Heart right ventricle (tissue), 16 donors: ENCODE measurements at regions not wholly inside any gene's neighbourhood (a gene's known extent, or its start where the extent isn't known, plus 50 kb on each side); places are given as distances from the start of the nearest gene placed in this dataset.

Source experiments
- ATAC-seq, 8 donors: fragments of 200-7000 bp; cut with Tn5 transposase; one replicate each; pipeline ENCODE4 v1.9.1; 2020; ENCODE audit warnings: mild to moderate bottlenecking in 8 of 8, moderate library complexity in 8 of 8, moderate number of reproducible peaks in 1 of 8
- DNase-seq, 2 donors: peaks; one replicate each; pipeline ENCODE4 v3.0.0-alpha.2; 2020
- H3K27ac ChIP-seq, 10 donors: fragments of 200-600 bp; sonication (generic) in 2 of 10; one replicate each; pipeline versions ENCODE4 v1.5.0 to v1.8.0; 2020 to 2022; ENCODE audit warnings: mild to moderate bottlenecking in 3 of 10
- H3K27me3 ChIP-seq, 7 donors: fragments of 200-600 bp; one replicate each; pipeline ENCODE4 v1.8.0; 2021 to 2022; ENCODE audit warnings: mild to moderate bottlenecking in 2 of 7
- H3K36me3 ChIP-seq, 9 donors: fragments of 200-600 bp; sonication (generic) in 1 of 9; one replicate each; pipeline versions ENCODE4 v1.5.0 to v1.8.0; 2020 to 2022; ENCODE audit warnings: mild to moderate bottlenecking in 2 of 9
- H3K4me1 ChIP-seq, 9 donors: fragments of 200-600 bp; sonication (generic) in 1 of 9; one replicate each; pipeline versions ENCODE4 v1.5.0 to v1.8.0; 2020 to 2022; ENCODE audit warnings: mild to moderate bottlenecking in 4 of 9
- H3K4me3 ChIP-seq, 10 donors: fragments of 200-600 bp; sonication (generic) in 2 of 10; one replicate each; pipeline versions ENCODE4 v1.5.0 to v1.8.0; 2020 to 2022; ENCODE audit warnings: mild to moderate bottlenecking in 7 of 10, moderate library complexity in 2 of 10
- H3K9me3 ChIP-seq, 11 donors: fragments of 200-600 bp in 10 of 11; sonication (generic) in 2 of 11; one replicate each; pipeline versions ENCODE4 v1.5.0 to v1.8.0; 2013 to 2022; ENCODE audit warnings: mild to moderate bottlenecking in 2 of 11, control low read depth in 1 of 11, moderate library complexity in 1 of 11
- WGBS, 2 donors: extraction: QIAGEN DNeasy Blood & Tissue Kit; methylation state at CpG; one replicate each; pipeline ENCODE4 v1.1.7; 2013; ENCODE audit warnings: inconsistent platforms in 1 of 2; 5-methylcytosine and 5-hydroxymethylcytosine counted together
- intact Hi-C, 10 donors: fragments of 100-400 bp; cut with DNase I; formaldehyde crosslinking; loops; one replicate each; pipeline versions ENCODE4 v1.11.1 to v1.14.2; 2022
- TF ChIP-seq, protein P1 (sequence below), 9 donors: fragments of 200-600 bp; sonication (generic) in 2 of 9; IDR thresholded peaks; one replicate each; pipeline versions ENCODE4 v1.5.0 to v1.8.0; 2021 to 2022; ENCODE audit warnings: antibody characterized with exemption in 9 of 9, mild to moderate bottlenecking in 5 of 9, moderate library complexity in 1 of 9
- donor health status: Arrhythmogenic right ventricular cardiomyopathy.
- donor health status: ischemic (EF 13 %, LVEDD 7.1; RV severe dilation, severe dysfunction).
- donor health status: healthy with polysubstance abuse.
- donor health status: DM: no; HTN: yes; CAD: no.
- donor health status: DM: no; HTN: no; CAD: no.
- donor health status: ischemic (EF 25% LVEDD 6.9; RV normal size, moderate dysfunction).
- donor health status: ischemic (EF 25% LVEDD 5.7; RV mildly dilated, moderate dysfunction).
- donor health status: healthy.
- donor health status: DM: yes; HTN: yes; CAD: no.
- donor health status: Ischemic cardiomyopathy.
- donor health status: ischemic (EF 35%, LVEDD 5.7; RV mildly dilated, moderate dysfunction).
- donor health status: nonischemic (EF 11% LVEDD 7.7; RV severe dilation, severe dysfunction).
- donor health status: DM: yes; HTN: yes; CAD: no.
- donor health status: PGD.
- donor health status: ischemic (EF 29% LVEDD 5.4; RV normal size, mild dysfunction).
- donor health status: nonischemic (EF 23%, LVEDD 6.1; RV moderate dilation, normal function).

DNA sequence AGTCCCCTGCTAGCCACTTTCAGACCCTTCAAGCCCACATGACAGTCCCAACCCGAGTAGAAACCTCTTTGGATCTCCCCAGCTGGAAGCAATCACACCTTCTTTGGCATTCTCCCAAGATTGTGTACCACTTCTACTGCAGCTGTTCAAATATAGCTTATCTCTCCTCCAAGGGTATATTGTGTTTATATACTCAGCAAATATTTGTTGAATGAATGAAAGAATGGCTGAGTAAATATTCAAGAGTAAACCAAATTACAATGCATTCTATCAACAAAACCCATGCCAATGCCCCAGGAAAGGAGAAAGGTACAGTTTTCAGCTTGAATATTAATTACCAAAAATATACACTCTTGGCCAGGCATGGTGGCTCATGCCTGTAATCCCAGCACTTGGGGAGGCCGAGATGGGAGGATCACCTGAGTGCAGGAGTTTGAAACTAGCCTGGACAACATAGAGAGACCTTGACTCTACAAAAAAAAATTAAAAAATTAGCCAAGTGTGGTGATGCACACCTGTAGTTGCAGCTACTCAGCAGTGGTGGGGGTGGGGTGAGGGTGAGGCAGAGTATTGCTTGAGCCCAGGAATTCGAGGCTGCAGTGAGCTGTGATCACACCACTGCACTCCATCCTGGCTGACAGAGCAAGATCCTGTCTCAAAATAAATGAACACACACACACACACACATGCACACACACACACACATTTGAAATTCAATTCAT lies 68.5 kb downstream of the NIBAN1 start:
- peaks cover 4 to 91% (median 69%) of the 10 kb centered on the region in 9 donors for H3K4me1 ChIP-seq
- H3K27me3 ChIP-seq = no peaks in the 10 kb centered on the region
- H3K4me3 ChIP-seq = no peak overlapping the region
- TF ChIP-seq, protein P1, sequence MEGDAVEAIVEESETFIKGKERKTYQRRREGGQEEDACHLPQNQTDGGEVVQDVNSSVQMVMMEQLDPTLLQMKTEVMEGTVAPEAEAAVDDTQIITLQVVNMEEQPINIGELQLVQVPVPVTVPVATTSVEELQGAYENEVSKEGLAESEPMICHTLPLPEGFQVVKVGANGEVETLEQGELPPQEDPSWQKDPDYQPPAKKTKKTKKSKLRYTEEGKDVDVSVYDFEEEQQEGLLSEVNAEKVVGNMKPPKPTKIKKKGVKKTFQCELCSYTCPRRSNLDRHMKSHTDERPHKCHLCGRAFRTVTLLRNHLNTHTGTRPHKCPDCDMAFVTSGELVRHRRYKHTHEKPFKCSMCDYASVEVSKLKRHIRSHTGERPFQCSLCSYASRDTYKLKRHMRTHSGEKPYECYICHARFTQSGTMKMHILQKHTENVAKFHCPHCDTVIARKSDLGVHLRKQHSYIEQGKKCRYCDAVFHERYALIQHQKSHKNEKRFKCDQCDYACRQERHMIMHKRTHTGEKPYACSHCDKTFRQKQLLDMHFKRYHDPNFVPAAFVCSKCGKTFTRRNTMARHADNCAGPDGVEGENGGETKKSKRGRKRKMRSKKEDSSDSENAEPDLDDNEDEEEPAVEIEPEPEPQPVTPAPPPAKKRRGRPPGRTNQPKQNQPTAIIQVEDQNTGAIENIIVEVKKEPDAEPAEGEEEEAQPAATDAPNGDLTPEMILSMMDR (IDR thresholded peaks at IDR 0.05) = no peak
- peak in 4 of 8 donors; percentile 12 to 20 (median 16) for ATAC-seq
- DNase-seq = no peak
- intact Hi-C loops = loop anchor here in 2 of 10 donors (5.0 to 10.0 kb wide), 2 partner anchors 37 to 49 kb away; no protein-coding TSS in a partner anchor
- peak overlapping the region in 6 of 10 donors; percentile 9 to 60 (median 22) for H3K27ac ChIP-seq
- WGBS, 2 donors = 52 to 61% methylated on average over 3 of the region's 3 CpGs
- no peaks in the 10 kb centered on the region for H3K36me3 ChIP-seq
- no peaks in the 10 kb centered on the region for H3K9me3 ChIP-seq

DNA sequence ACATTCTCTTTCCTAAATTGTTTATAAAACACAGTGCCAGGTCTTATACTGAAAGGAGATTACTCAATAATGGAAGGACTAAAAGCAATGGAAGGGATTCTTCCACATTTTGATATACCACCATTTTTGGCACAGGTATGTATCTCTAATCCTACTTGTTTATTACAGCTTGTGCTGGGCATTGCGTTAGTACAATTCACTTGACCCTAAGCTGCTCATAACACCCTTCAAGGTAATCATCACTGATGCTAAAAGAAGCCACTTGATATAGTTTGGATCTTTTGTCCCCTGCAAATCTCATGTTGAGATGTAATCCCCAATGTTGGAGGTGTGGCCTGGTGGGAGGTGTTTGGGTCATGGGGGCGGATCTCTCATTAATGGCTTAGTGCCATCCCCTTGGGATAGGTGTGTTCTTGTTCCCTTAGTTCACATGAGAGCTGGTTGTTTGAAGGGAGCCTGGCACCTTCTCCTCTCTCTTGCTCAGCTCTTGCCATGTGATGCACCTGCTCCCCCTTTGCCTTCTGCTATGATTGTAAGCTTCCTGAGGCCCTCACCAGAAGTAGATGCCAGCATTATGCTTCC lies 71.1 kb downstream of the NIBAN1 start:
- intact Hi-C loops = loop anchor here in 1 of 10 donors (10.0 kb wide), 1 partner anchor 52 kb away; no protein-coding TSS in a partner anchor
- TF ChIP-seq, protein P1 (IDR thresholded peaks at IDR 0.05) = no peak
- WGBS, 2 donors = 62 to 75% methylated on average over 2 of the region's 2 CpGs
- H3K36me3 ChIP-seq = peaks cover 0 to 13% (median 8%) of the 10 kb centered on the region in 9 donors
- H3K4me1 ChIP-seq = peaks cover 4 to 72% (median 48%) of the 10 kb centered on the region in 9 donors
- peak overlapping the region in 4 of 10 donors; percentile 8 to 33 (median 11) for H3K27ac ChIP-seq
- no peak overlapping the region for H3K4me3 ChIP-seq
- H3K27me3 ChIP-seq = no peaks in the 10 kb centered on the region
- DNase-seq = no peak
- no peaks in the 10 kb centered on the region for H3K9me3 ChIP-seq
- peak in 5 of 8 donors; percentile 22 to 67 (median 38) for ATAC-seq

DNA sequence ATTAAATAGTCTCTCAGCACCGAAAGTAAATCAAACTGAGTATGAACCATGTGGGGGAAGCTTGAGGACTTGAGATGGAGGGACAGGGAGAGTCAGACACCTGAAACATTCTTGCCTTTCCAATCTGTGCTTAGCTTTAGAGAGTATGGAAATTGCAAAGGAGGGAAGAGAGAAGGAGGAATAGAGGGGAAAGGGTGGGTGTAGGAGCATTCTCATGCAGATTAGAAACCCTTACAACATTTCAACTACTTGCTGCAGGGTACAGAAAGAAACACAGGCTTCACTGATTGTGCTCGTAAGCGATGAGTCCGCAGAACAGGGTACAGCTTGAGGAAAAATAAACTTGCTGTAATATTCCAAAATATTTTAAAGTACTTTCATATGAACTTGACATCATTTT lies 73.8 kb downstream of the NIBAN1 start:
- no peak for ATAC-seq
- Histone ChIP-seq H3K27ac (peak overlapping the region in 2 of 10 donors; percentile 28 to 52), H3K9me3 (no peaks in the 10 kb centered on the region), H3K36me3 (peaks cover 0 to 37% (median 16%) of the 10 kb centered on the region in 9 donors), H3K4me1 (peaks cover 4 to 50% (median 25%) of the 10 kb centered on the region in 9 donors), H3K4me3 (no peak overlapping the region), H3K27me3 (no peaks in the 10 kb centered on the region)
- intact Hi-C loops = loop anchor here in 1 of 10 donors (10.0 kb wide), 1 partner anchor 54 kb away; no protein-coding TSS in a partner anchor
- TF ChIP-seq, protein P1 (IDR thresholded peaks at IDR 0.05) = no peak
- WGBS, 2 donors = 84 to 86% methylated on average over 4 of the region's 4 CpGs
- no peak for DNase-seq

DNA sequence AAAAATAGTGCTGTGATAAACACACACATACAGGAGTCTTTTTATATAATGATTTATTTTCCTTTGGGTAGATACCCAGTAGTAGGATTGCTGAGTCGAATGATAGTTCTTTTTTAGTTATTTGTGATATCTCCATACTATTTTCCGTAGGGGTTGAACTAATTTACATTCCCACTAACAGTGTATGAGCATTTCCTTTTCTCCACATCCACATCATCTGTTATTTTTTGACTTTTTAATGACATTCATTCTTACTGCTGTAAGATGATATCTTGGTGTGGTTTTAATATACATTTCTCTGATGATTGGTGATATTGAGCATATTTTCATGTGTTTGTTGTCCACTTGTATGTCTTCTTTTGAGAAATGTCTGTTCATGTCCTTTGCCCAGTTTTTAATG lies 78.3 kb downstream of the NIBAN1 start:
- ATAC-seq (no peak), DNase-seq (no peak)
- Histone ChIP-seq H3K9me3 (no peaks in the 10 kb centered on the region), H3K36me3 (peaks cover 0 to 55% (median 16%) of the 10 kb centered on the region in 9 donors), H3K27ac (peak overlapping the region in 2 of 10 donors; percentile 37 to 78), H3K4me3 (no peak overlapping the region), H3K4me1 (peaks cover 0 to 54% (median 24%) of the 10 kb centered on the region in 9 donors), H3K27me3 (no peaks in the 10 kb centered on the region)
- TF ChIP-seq, protein P1 (IDR thresholded peaks at IDR 0.05) = no peak
- 76 to 89% methylated on average over 2 of the region's 2 CpGs for WGBS, 2 donors
- intact Hi-C loops = no loop called here
